ENCODE measurements at regions not wholly inside any gene's neighbourhood (a gene's known extent, or its start where the extent isn't known, plus 50 kb on each side); places are given as distances from the start of the nearest gene placed in this dataset.

DNA sequence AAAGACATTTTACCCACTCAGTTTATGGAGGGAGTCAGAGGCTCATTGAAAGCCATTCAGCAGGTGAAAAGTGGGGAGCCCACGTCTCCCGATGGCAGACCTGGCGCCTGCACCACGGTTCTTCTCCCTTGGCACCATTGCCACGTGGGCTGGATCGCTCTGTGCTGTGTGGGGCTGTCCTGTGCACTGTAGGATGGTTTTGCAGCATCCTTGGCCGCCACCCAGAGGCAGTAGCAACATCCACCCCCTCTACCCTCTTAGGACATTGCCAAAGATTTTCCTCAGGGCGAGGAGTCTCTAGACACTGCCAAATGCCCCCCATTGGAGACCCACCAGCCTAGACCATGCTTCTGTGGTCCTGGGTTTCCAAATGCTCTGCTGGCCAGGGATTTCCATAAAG lies 60.2 kb downstream of the SYNE3 start:
- DNase-seq (ENCODE audit: insufficient read length, low spot score) = no peak
- FAIRE-seq = no peak
- TF ChIP-seq POLR2AphosphoS5 (IDR thresholded peaks at IDR 0.05; ENCODE audit: low read depth, low read length) (no peak), PAX5 (IDR thresholded peaks at IDR 0.05; ENCODE audit: insufficient read depth, low read length, severe bottlenecking) (no peak), SPI1 (IDR thresholded peaks at IDR 0.05; ENCODE audit: low read depth, low read length) (no peak), TAF1 (IDR thresholded peaks at IDR 0.05; ENCODE audit: low read depth, low read length) (no peak), POU2F2 (IDR thresholded peaks at IDR 0.05; ENCODE audit: low read depth, low read length) (no peak), POLR2A (IDR thresholded peaks at IDR 0.05; ENCODE audit: low read depth, low read length) (no peak)

DNA sequence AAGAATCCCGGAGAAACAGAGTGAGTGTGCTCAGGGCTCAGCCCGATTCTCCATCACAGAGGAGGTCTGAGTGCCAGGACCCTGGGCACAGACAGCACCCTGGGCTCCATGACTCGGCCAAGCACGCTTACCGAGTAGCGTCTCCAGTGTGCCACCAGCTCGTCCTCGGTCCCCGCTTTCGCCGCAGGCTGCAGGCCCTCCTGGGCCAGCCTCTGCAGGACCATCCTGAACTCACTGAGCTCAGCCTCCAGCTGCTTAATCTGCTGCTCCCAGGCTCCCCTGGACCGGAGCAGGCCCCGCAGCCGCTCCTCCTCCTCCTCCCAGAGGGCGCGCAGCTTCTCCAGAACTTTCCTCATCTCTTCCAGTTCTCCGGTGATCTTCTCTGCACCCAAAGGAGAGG lies 61.2 kb downstream of the SYNE3 start:
- DNase-seq (ENCODE audit: insufficient read length, low spot score) (no peak), FAIRE-seq (no peak)
- TF ChIP-seq POU2F2 (IDR thresholded peaks at IDR 0.05; ENCODE audit: low read depth, low read length) (no peak), POLR2AphosphoS5 (IDR thresholded peaks at IDR 0.05; ENCODE audit: low read depth, low read length) (no peak), PAX5 (IDR thresholded peaks at IDR 0.05; ENCODE audit: insufficient read depth, low read length, severe bottlenecking) (no peak), TAF1 (IDR thresholded peaks at IDR 0.05; ENCODE audit: low read depth, low read length) (no peak), POLR2A (IDR thresholded peaks at IDR 0.05; ENCODE audit: low read depth, low read length) (no peak), SPI1 (IDR thresholded peaks at IDR 0.05; ENCODE audit: low read depth, low read length) (no peak)

- FAIRE-seq (no peak), DNase-seq (ENCODE audit: insufficient read length, low spot score) (no peak)
- TF ChIP-seq PAX5 (IDR thresholded peaks at IDR 0.05; ENCODE audit: insufficient read depth, low read length, severe bottlenecking) (no peak), POLR2AphosphoS5 (IDR thresholded peaks at IDR 0.05; ENCODE audit: low read depth, low read length) (no peak), TAF1 (IDR thresholded peaks at IDR 0.05; ENCODE audit: low read depth, low read length) (no peak), POLR2A (IDR thresholded peaks at IDR 0.05; ENCODE audit: low read depth, low read length) (no peak), POU2F2 (IDR thresholded peaks at IDR 0.05; ENCODE audit: low read depth, low read length) (no peak), SPI1 (IDR thresholded peaks at IDR 0.05; ENCODE audit: low read depth, low read length) (no peak)
Observed at GRCh38 chr14:95453713-95453980, 62.8 kb downstream of the SYNE3 start.

- FAIRE-seq (no peak), DNase-seq (ENCODE audit: insufficient read length, low spot score) (no peak)
- TF ChIP-seq PAX5 (IDR thresholded peaks at IDR 0.05; ENCODE audit: insufficient read depth, low read length, severe bottlenecking) = no peak
- no peak for TF ChIP-seq TAF1 (IDR thresholded peaks at IDR 0.05; ENCODE audit: low read depth, low read length)
- no peak for TF ChIP-seq POLR2A (IDR thresholded peaks at IDR 0.05; ENCODE audit: low read depth, low read length)
- no peak for TF ChIP-seq POU2F2 (IDR thresholded peaks at IDR 0.05; ENCODE audit: low read depth, low read length)
- TF ChIP-seq SPI1 (IDR thresholded peaks at IDR 0.05; ENCODE audit: low read depth, low read length) = no peak
- no peak for TF ChIP-seq POLR2AphosphoS5 (IDR thresholded peaks at IDR 0.05; ENCODE audit: low read depth, low read length)
Observed at GRCh38 chr14:95452893-95453712, 63.3 kb downstream of the SYNE3 start.

DNA sequence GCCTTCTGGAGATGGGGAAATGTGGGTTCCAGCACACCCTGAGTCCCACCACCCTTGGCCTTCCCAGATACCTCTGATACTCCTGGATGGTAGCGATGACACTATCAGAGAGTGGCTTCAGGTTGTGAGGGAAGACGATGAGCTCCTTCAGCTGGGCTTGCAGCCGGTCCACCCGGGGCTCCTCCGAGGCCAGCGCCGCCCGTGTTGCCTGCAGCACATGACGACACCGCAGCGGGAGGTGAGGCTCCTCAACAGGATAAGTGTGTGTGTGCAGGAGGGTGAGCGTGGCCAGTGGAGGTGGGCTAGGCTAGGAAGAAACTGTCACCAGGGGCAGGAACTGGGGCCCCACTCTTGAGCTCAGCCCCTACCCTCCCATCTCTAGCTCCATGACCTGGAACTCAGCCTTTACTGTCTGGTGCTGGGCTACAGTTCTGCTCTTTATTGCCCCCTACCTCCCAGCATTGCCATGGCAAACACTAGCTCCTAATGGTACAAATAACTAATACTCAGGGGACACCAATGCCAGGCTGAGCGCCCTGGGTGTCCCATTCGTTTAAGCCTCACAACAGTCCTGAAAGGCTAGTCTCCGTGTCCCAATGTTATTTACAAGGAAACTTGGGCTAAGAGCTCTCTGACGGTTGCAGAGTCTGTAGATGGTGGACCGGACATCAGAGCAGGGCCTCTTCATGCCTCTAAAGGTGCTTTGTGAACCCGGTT lies 64.1 kb downstream of the SYNE3 start:
- FAIRE-seq (no peak), DNase-seq (ENCODE audit: insufficient read length, low spot score) (peak; percentile 44)
- no peak for TF ChIP-seq POU2F2 (IDR thresholded peaks at IDR 0.05; ENCODE audit: low read depth, low read length)
- no peak for TF ChIP-seq POLR2AphosphoS5 (IDR thresholded peaks at IDR 0.05; ENCODE audit: low read depth, low read length)
- no peak for TF ChIP-seq POLR2A (IDR thresholded peaks at IDR 0.05; ENCODE audit: low read depth, low read length)
- no peak for TF ChIP-seq SPI1 (IDR thresholded peaks at IDR 0.05; ENCODE audit: low read depth, low read length)
- no peak for TF ChIP-seq TAF1 (IDR thresholded peaks at IDR 0.05; ENCODE audit: low read depth, low read length)
- TF ChIP-seq PAX5 (IDR thresholded peaks at IDR 0.05; ENCODE audit: insufficient read depth, low read length, severe bottlenecking) = no peak

- DNase-seq (ENCODE audit: insufficient read length, low spot score) (no peak), FAIRE-seq (no peak)
- no peak for TF ChIP-seq SPI1 (IDR thresholded peaks at IDR 0.05; ENCODE audit: low read depth, low read length)
- TF ChIP-seq POU2F2 (IDR thresholded peaks at IDR 0.05; ENCODE audit: low read depth, low read length) = no peak
- TF ChIP-seq TAF1 (IDR thresholded peaks at IDR 0.05; ENCODE audit: low read depth, low read length) = no peak
- no peak for TF ChIP-seq PAX5 (IDR thresholded peaks at IDR 0.05; ENCODE audit: insufficient read depth, low read length, severe bottlenecking)
- no peak for TF ChIP-seq POLR2AphosphoS5 (IDR thresholded peaks at IDR 0.05; ENCODE audit: low read depth, low read length)
- no peak for TF ChIP-seq POLR2A (IDR thresholded peaks at IDR 0.05; ENCODE audit: low read depth, low read length)
Observed at GRCh38 chr14:95449131-95449530, 67.3 kb downstream of the SYNE3 start.

- TF ChIP-seq POU2F2 (IDR thresholded peaks at IDR 0.05; ENCODE audit: low read depth, low read length) (no peak), POLR2A (IDR thresholded peaks at IDR 0.05; ENCODE audit: low read depth, low read length) (no peak), SPI1 (IDR thresholded peaks at IDR 0.05; ENCODE audit: low read depth, low read length) (no peak), TAF1 (IDR thresholded peaks at IDR 0.05; ENCODE audit: low read depth, low read length) (no peak), PAX5 (IDR thresholded peaks at IDR 0.05; ENCODE audit: insufficient read depth, low read length, severe bottlenecking) (no peak), POLR2AphosphoS5 (IDR thresholded peaks at IDR 0.05; ENCODE audit: low read depth, low read length) (no peak)
- no peak for DNase-seq (ENCODE audit: insufficient read length, low spot score)
- FAIRE-seq = no peak
Observed at GRCh38 chr14:95446470-95446869, 70.0 kb downstream of the SYNE3 start.

GRCh38 chr14:95445676-95446075 lies 70.8 kb downstream of the SYNE3 start:
- TF ChIP-seq POLR2A (IDR thresholded peaks at IDR 0.05; ENCODE audit: low read depth, low read length) (no peak), SPI1 (IDR thresholded peaks at IDR 0.05; ENCODE audit: low read depth, low read length) (no peak), TAF1 (IDR thresholded peaks at IDR 0.05; ENCODE audit: low read depth, low read length) (no peak), POU2F2 (IDR thresholded peaks at IDR 0.05; ENCODE audit: low read depth, low read length) (no peak), POLR2AphosphoS5 (IDR thresholded peaks at IDR 0.05; ENCODE audit: low read depth, low read length) (no peak), PAX5 (IDR thresholded peaks at IDR 0.05; ENCODE audit: insufficient read depth, low read length, severe bottlenecking) (no peak)
- DNase-seq (ENCODE audit: insufficient read length, low spot score) (no peak), FAIRE-seq (no peak)

DNA sequence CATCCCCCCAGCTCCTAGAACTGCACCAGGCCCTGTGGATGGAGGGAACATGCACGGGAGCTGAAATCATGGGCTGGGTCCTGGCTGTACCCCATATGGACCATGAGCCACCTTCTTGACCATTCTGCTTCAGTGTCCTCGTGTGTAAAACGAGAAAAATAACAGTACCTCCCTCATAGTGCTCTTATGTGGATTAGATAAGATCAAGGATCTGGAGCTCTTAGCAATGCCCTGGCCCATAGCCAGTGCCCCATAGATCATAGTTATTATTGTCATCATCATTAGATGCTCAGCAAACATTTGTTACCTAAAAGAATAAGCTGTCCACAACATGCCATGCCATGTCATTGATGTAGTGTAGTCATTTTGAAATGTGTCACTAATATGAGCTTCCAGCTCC lies 71.3 kb downstream of the SYNE3 start:
- no peak for TF ChIP-seq PAX5 (IDR thresholded peaks at IDR 0.05; ENCODE audit: insufficient read depth, low read length, severe bottlenecking)
- no peak for TF ChIP-seq POLR2AphosphoS5 (IDR thresholded peaks at IDR 0.05; ENCODE audit: low read depth, low read length)
- no peak for TF ChIP-seq SPI1 (IDR thresholded peaks at IDR 0.05; ENCODE audit: low read depth, low read length)
- no peak for TF ChIP-seq TAF1 (IDR thresholded peaks at IDR 0.05; ENCODE audit: low read depth, low read length)
- no peak for TF ChIP-seq POLR2A (IDR thresholded peaks at IDR 0.05; ENCODE audit: low read depth, low read length)
- no peak for FAIRE-seq

More for the DNA sequence above, 71.3 kb downstream of the SYNE3 start:
- no peak for DNase-seq (ENCODE audit: insufficient read length, low spot score)
